Ascending aorta (tissue), 2 donors: ENCODE measurements at regions not wholly inside any gene's neighbourhood (a gene's known extent, or its start where the extent isn't known, plus 50 kb on each side); places are given as distances from the start of the nearest gene placed in this dataset.

Source experiments
- DNase-seq, 2 donors: peaks; one replicate each; pipeline ENCODE4 v3.0.0-alpha.2; 2019; ENCODE audit warnings: low spot score in 2 of 2
- H3K27ac ChIP-seq, 2 donors: fragments of 200-600 bp; sonication (generic); one replicate each; pipeline ENCODE4 v1.5.1; 2016 to 2017; ENCODE audit warnings: mild to moderate bottlenecking in 1 of 2
- H3K27me3 ChIP-seq: fragments of 200-600 bp; sonication (generic); one replicate; pipeline ENCODE4 v1.5.1; 2017
- H3K36me3 ChIP-seq, 2 donors: fragments of 200-600 bp; sonication (generic); one replicate each; pipeline ENCODE4 v1.5.1; 2016
- H3K4me1 ChIP-seq, 2 donors: fragments of 200-600 bp; sonication (generic); one replicate each; pipeline ENCODE4 v1.5.1; 2016 to 2017; ENCODE audit warnings: mild to moderate bottlenecking in 1 of 2
- H3K4me3 ChIP-seq, 2 donors: fragments of 200-600 bp; sonication (generic); one replicate each; pipeline ENCODE4 v1.5.1; 2016 to 2017; ENCODE audit warnings: mild to moderate bottlenecking in 1 of 2
- H3K9me3 ChIP-seq, 2 donors: fragments of 200-600 bp; sonication (generic); one replicate each; pipeline ENCODE4 v1.5.1; 2016
- CTCF ChIP-seq, 3 experiments: fragments of 200-600 bp in 2 of 3; fragments of 450-650 bp in 1 of 3; sonication (generic) in 2 of 3; IDR thresholded peaks; one replicate each; pipeline ENCODE4 v1.5.1; 2016 to 2019; ENCODE audit warnings: antibody characterized with exemption in 3 of 3, mild to moderate bottlenecking in 1 of 3, moderate library complexity in 1 of 3
- intact Hi-C: fragments of 100-400 bp; cut with DNase I; formaldehyde crosslinking; loops from one replicate; pipeline ENCODE4 v1.15.1; 2023

GRCh38 chr13:107960301-107960700 lies 255.0 kb downstream of the LIG4 start:
- no peaks in the 10 kb centered on the region for H3K9me3 ChIP-seq
- TF ChIP-seq CTCF (IDR thresholded peaks at IDR 0.05): no peak
- no peaks in the 10 kb centered on the region for H3K4me1 ChIP-seq
- DNase-seq: no peak
- H3K4me3 ChIP-seq: no peak overlapping the region
- H3K36me3 ChIP-seq: no peaks in the 10 kb centered on the region
- no peaks in the 10 kb centered on the region for H3K27me3 ChIP-seq
- no peak overlapping the region for H3K27ac ChIP-seq
- intact Hi-C loops: no loop called here

GRCh38 chr13:107956889-107957288 lies 258.4 kb downstream of the LIG4 start:
- no peak for DNase-seq
- Histone ChIP-seq H3K27me3 (no peaks in the 10 kb centered on the region), H3K4me3 (no peak overlapping the region), H3K27ac (no peak overlapping the region), H3K4me1 (no peaks in the 10 kb centered on the region), H3K36me3 (no peaks in the 10 kb centered on the region), H3K9me3 (no peaks in the 10 kb centered on the region)
- intact Hi-C loops: no loop called here
- no peak for TF ChIP-seq CTCF (IDR thresholded peaks at IDR 0.05)

GRCh38 chr13:107942030-107942617 lies 273.2 kb downstream of the LIG4 start:
- H3K27me3 ChIP-seq: no peaks in the 10 kb centered on the region
- H3K27ac ChIP-seq: no peak overlapping the region
- intact Hi-C loops: no loop called here

GRCh38 chr13:107941345-107942029 lies 273.8 kb downstream of the LIG4 start:
- H3K4me3 ChIP-seq: no peak overlapping the region
- no peak for TF ChIP-seq CTCF (IDR thresholded peaks at IDR 0.05)
- no peak overlapping the region for H3K27ac ChIP-seq
- H3K9me3 ChIP-seq: no peaks in the 10 kb centered on the region
- no peaks in the 10 kb centered on the region for H3K27me3 ChIP-seq
- intact Hi-C loops: no loop called here
- no peaks in the 10 kb centered on the region for H3K36me3 ChIP-seq
- no peaks in the 10 kb centered on the region for H3K4me1 ChIP-seq
- no peak for DNase-seq

More at GRCh38 chr13:107942030-107942617, 273.2 kb downstream of the LIG4 start:
- Histone ChIP-seq H3K4me3 (no peak overlapping the region), H3K9me3 (no peaks in the 10 kb centered on the region), H3K4me1 (no peaks in the 10 kb centered on the region), H3K36me3 (no peaks in the 10 kb centered on the region)
- no peak for TF ChIP-seq CTCF (IDR thresholded peaks at IDR 0.05)
- no peak for DNase-seq

- H3K4me3 ChIP-seq: no peak overlapping the region
- no peak for DNase-seq
- intact Hi-C loops: no loop called here
- H3K4me1 ChIP-seq: no peaks in the 10 kb centered on the region
- H3K36me3 ChIP-seq: no peaks in the 10 kb centered on the region
- no peaks in the 10 kb centered on the region for H3K27me3 ChIP-seq
- H3K9me3 ChIP-seq: no peaks in the 10 kb centered on the region
- no peak overlapping the region for H3K27ac ChIP-seq
- no peak for TF ChIP-seq CTCF (IDR thresholded peaks at IDR 0.05)
Observed at GRCh38 chr13:107937848-107938247, 277.5 kb downstream of the LIG4 start.
